ENCODE measurements at regions not wholly inside any gene's neighbourhood (a gene's known extent, or its start where the extent isn't known, plus 50 kb on each side); places are given as distances from the start of the nearest gene placed in this dataset.
"Not testable (repeated sequence)": the region's sequence is repeated elsewhere in the genome, so short reads cannot be mapped to it uniquely, and the experiment has no call there.

DNA sequence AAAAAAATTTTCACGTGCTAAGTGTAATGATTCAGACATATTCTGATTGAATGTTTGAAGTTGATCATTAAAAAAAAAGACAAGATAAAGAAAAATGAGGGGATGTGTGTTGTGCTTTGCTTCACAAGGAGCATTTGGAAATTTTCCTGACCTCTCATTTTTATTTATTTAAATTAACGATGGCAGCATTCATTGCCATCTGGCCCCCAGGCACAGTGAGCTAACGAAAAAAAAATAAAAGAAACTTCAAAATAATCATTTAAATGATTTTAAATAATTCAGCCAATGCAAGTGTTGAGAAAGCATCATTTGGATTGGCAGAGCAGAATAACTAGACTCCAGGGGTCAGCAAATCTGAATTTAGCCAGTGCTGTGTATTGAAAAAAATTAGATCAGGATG is 1037.2 kb downstream of the CDH11 start:
- Mint-ChIP-seq H3K27me3 (no peaks in the 10 kb centered on the region), H3K4me1 (no peaks in the 10 kb centered on the region), H3K36me3 (ENCODE audit: low read depth) (no peaks in the 10 kb centered on the region)

GRCh38 chr16:64083428-64084129 is 1038.3 kb downstream of the CDH11 start:
- Mint-ChIP-seq H3K36me3 (ENCODE audit: low read depth) (no peaks in the 10 kb centered on the region), H3K4me1 (no peaks in the 10 kb centered on the region), H3K9me3 (peaks cover 4% of the 10 kb centered on the region), H3K27ac (no peak overlapping the region), H3K27me3 (no peaks in the 10 kb centered on the region), H3K4me3 (no peak overlapping the region)
- no peak for DNase-seq
- CTCF ChIA-PET = no interaction called here
- POLR2A ChIA-PET = no interaction called here

More for the DNA sequence above, 1037.2 kb downstream of the CDH11 start:
- no peak overlapping the region for H3K4me3 Mint-ChIP-seq
- ChIA-PET POLR2A (no interaction called here), CTCF (no interaction called here)
- peaks cover 6% of the 10 kb centered on the region for H3K9me3 Mint-ChIP-seq
- DNase-seq = no peak
- H3K27ac Mint-ChIP-seq = no peak overlapping the region

DNA sequence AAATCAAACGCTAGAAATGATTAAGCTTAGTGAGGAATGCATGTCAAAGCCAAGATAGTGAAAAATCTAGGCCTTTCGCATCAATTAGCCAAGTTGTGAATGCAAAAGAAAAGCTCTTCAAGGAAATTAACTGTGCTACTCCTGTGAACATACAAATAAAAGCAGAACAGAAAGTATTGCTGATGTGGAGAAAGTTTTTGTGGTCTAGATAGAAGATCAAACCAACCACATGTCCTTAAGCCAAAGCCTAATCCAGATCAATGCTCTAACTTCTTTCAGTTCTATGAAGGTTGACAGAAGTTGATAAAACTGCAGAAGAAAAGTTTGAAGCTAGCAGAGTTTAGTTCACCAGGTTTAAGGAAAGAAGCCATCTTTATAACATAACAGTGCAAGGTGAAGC is 1044.6 kb downstream of the CDH11 start:
- Mint-ChIP-seq H3K27ac (no peak overlapping the region), H3K36me3 (ENCODE audit: low read depth) (no peaks in the 10 kb centered on the region), H3K9me3 (peaks cover 3% of the 10 kb centered on the region), H3K4me1 (no peaks in the 10 kb centered on the region), H3K4me3 (no peak overlapping the region), H3K27me3 (no peaks in the 10 kb centered on the region)
- DNase-seq = no peak
- ChIA-PET POLR2A (no interaction called here), CTCF (no interaction called here)

DNA sequence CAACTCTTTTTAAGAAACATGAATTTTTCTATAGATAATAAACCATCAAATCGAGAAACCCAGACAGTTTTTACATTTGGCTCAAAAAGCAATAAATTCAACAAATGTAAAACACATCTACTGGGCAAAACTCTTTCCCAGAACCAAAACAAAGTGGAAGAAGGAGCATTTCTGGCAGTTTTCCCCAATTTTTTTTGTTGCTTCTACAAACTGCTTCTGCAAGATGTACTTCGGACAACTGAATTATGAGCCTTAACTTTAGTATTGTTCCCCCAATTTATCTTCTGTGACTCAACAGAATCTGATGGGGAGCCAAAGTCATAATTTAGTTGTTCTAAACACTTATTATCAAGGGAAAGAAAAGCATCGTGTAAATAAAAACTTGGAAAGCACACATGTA is 1047.2 kb downstream of the CDH11 start:
- no peak overlapping the region for H3K27ac Mint-ChIP-seq
- no peaks in the 10 kb centered on the region for H3K4me1 Mint-ChIP-seq
- no peaks in the 10 kb centered on the region for H3K27me3 Mint-ChIP-seq
- H3K36me3 Mint-ChIP-seq (ENCODE audit: low read depth) = no peaks in the 10 kb centered on the region
- H3K9me3 Mint-ChIP-seq = peaks cover 8% of the 10 kb centered on the region
- H3K4me3 Mint-ChIP-seq = no peak overlapping the region
- POLR2A ChIA-PET = no interaction called here
- CTCF ChIA-PET = no interaction called here
- no peak for DNase-seq

DNA sequence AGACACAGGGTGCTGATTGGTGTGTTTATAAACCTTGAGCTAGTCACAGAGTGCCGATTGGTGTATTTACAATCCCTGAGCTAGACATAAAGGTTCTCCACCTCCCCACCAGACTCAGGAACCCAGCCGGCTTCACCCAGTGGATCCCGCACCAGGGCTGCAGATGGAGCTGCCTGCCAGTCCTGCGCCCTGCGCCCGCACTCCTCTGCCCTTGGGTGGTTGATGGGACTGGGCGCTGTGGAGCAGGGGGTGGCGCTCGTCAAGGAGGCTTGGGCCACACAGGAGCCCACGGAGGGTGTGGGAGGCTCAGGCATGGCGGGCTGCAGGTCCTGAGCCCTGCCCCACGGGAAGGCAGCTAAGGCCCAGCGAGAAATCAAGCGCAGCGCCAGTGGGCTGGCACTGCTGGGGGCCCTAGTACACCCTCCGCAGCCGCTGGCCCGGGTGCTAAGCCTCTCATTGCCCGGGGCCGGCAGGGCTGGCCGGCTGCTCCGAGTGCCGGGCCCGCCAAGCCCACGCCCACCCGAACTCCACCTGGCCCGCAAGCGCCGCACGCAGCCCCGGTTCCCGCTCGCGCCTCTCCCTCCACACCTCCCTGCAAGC is 1049.6 kb downstream of the CDH11 start:
- POLR2A ChIA-PET; H3K4me3 Mint-ChIP-seq; H3K27ac Mint-ChIP-seq; H3K4me1 Mint-ChIP-seq; DNase-seq; H3K36me3 Mint-ChIP-seq (ENCODE audit: low read depth); H3K27me3 Mint-ChIP-seq; CTCF ChIA-PET: not testable (repeated sequence)
- H3K9me3 Mint-ChIP-seq = peaks cover 17% of the 10 kb centered on the region

GRCh38 chr16:64065523-64065922 is 1056.3 kb downstream of the CDH11 start:
- Mint-ChIP-seq H3K36me3 (ENCODE audit: low read depth) (no peaks in the 10 kb centered on the region), H3K4me3 (no peak overlapping the region), H3K27me3 (no peaks in the 10 kb centered on the region), H3K27ac (no peak overlapping the region), H3K4me1 (no peaks in the 10 kb centered on the region), H3K9me3 (peaks cover 15% of the 10 kb centered on the region)
- CTCF ChIA-PET = no interaction called here
- DNase-seq = no peak
- POLR2A ChIA-PET = no interaction called here

DNA sequence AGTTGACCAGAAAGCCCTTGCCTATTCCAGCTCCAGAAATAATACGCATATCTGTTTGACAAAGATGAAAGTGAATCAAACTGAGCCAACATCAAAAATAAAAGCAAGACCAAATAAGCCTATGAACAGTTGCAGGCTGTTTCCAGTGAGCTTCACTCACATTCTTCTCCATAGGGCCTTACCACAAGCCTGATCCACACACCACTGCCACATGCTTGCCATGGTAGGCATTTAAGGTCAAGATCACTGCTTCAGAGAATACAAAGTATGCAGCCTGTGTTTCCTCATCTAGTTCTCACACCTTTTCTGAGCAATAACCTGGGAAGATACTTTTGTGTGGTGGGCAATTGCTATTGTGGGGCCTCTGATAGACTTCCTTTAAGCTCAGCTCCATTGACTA is 1060.2 kb downstream of the CDH11 start:
- no peak for DNase-seq
- H3K4me1 Mint-ChIP-seq = no peaks in the 10 kb centered on the region
- H3K4me3 Mint-ChIP-seq = no peak overlapping the region
- ChIA-PET CTCF (no interaction called here), POLR2A (interaction anchor here (0.6 kb wide), 1 partner anchor 56 kb away, joined by 14 read pairs; no protein-coding TSS in a partner anchor)
- no peak overlapping the region for H3K27ac Mint-ChIP-seq
- no peaks in the 10 kb centered on the region for H3K27me3 Mint-ChIP-seq
- no peaks in the 10 kb centered on the region for H3K36me3 Mint-ChIP-seq (ENCODE audit: low read depth)
- peaks cover 3% of the 10 kb centered on the region for H3K9me3 Mint-ChIP-seq

GRCh38 chr16:64060631-64061030 is 1061.2 kb downstream of the CDH11 start:
- Mint-ChIP-seq H3K36me3 (ENCODE audit: low read depth) (no peaks in the 10 kb centered on the region), H3K27me3 (no peaks in the 10 kb centered on the region), H3K4me1 (no peaks in the 10 kb centered on the region), H3K27ac (no peak overlapping the region), H3K9me3 (peaks cover 3% of the 10 kb centered on the region), H3K4me3 (no peak overlapping the region)
- DNase-seq = no peak
- ChIA-PET CTCF (no interaction called here), POLR2A (interaction anchor here (0.7 kb wide), 1 partner anchor 405 kb away, joined by 4 read pairs; no protein-coding TSS in a partner anchor)

DNA sequence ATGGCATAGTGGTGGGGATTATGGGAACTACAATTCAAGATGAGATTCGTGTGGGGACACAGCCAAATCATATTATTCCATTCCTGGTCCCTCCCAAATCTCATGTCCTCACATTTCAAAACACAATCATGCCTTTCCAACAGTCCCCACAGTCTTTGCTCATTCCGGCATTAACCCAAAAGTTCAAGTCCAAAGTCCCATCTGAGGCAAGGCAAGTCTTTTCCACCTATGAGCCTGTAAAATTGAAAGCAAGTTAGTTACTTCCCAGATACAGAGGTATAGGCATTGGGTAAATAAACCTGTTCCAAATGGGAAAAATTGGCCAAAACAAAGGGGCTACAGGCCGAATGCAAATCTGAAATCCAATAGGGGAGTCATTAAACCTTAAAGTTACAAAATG is 1063.2 kb downstream of the CDH11 start:
- ChIA-PET CTCF (no interaction called here), POLR2A (no interaction called here)
- Mint-ChIP-seq H3K4me1 (no peaks in the 10 kb centered on the region), H3K36me3 (ENCODE audit: low read depth) (no peaks in the 10 kb centered on the region), H3K4me3 (no peak overlapping the region), H3K27me3 (no peaks in the 10 kb centered on the region), H3K9me3 (no peaks in the 10 kb centered on the region), H3K27ac (no peak overlapping the region)
- DNase-seq = no peak

DNA sequence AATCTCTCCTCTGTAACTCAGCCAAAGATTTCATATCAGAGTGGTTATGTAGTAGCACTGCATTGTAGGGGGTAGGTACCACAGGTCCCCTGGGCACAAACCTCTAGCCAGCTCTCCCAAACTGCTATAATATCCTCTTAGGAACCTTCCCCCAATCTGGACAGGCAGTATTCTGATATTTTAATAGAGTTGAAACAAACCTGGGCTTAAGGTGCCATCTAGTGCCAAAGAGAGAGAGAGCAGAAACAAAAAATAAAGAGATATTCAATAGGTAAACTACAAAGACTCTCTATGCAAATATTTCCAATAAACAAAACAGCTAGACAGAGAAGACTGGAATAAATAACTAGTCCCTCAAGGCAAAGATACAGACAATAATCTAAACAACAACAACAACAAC is 1070.0 kb downstream of the CDH11 start:
- POLR2A ChIA-PET = no interaction called here

DNA sequence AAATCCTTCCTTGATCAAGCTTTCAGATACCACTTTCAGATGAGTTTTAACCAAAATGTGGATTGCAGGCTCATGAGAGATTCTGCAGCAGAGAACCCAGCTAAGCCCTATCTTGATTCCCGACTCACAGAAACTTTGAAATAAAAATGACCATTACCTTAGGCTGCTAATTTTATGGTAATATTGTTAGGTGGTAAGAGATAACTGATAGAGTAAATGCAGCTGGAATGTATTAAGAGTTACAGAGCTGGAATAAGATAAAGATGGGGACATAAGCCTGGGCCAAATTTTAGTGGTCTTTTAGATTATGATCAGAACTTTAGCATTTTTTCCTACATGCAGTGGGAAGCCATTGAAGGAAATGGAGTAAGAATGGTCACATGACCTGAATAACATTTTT is 1074.0 kb downstream of the CDH11 start:
- H3K27me3 Mint-ChIP-seq = no peaks in the 10 kb centered on the region
- H3K9me3 Mint-ChIP-seq = peaks cover 2% of the 10 kb centered on the region
- no peak overlapping the region for H3K27ac Mint-ChIP-seq
- no peak overlapping the region for H3K4me3 Mint-ChIP-seq
- H3K4me1 Mint-ChIP-seq = no peaks in the 10 kb centered on the region
- no peaks in the 10 kb centered on the region for H3K36me3 Mint-ChIP-seq (ENCODE audit: low read depth)
- ChIA-PET POLR2A (no interaction called here), CTCF (no interaction called here)
- DNase-seq = no peak

More for the DNA sequence above, 1070.0 kb downstream of the CDH11 start:
- H3K27ac Mint-ChIP-seq = no peak overlapping the region
- no peaks in the 10 kb centered on the region for H3K4me1 Mint-ChIP-seq
- CTCF ChIA-PET = no interaction called here
- H3K4me3 Mint-ChIP-seq = no peak overlapping the region
- no peaks in the 10 kb centered on the region for H3K27me3 Mint-ChIP-seq
- no peak for DNase-seq
- no peaks in the 10 kb centered on the region for H3K36me3 Mint-ChIP-seq (ENCODE audit: low read depth)
- H3K9me3 Mint-ChIP-seq = peaks cover 2% of the 10 kb centered on the region

DNA sequence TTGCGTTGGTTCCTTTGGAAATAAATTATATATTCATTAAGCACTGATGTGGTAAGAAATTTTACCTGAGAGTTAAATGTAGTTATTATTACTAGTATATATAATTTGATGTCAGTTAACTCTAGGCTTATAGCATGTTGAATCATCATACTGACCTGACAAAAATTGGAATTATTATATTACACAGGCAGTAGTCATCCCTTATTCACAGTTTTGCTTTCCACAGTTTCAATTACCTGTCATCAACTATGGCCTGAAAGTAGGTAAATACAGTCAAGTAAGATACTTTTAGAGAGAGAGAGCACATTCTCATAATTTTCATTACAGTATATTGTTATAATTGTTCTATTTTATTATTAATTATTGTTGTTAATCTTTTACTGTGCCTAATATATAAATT is 1074.7 kb downstream of the CDH11 start:
- Mint-ChIP-seq H3K9me3 (peaks cover 2% of the 10 kb centered on the region), H3K4me3 (no peak overlapping the region), H3K4me1 (no peaks in the 10 kb centered on the region), H3K27ac (no peak overlapping the region), H3K27me3 (no peaks in the 10 kb centered on the region), H3K36me3 (ENCODE audit: low read depth) (no peaks in the 10 kb centered on the region)
- ChIA-PET POLR2A (no interaction called here), CTCF (no interaction called here)
- DNase-seq = no peak

- no peak for DNase-seq
- no peaks in the 10 kb centered on the region for H3K27me3 Mint-ChIP-seq
- H3K4me1 Mint-ChIP-seq = no peaks in the 10 kb centered on the region
- H3K4me3 Mint-ChIP-seq = no peak overlapping the region
- no peaks in the 10 kb centered on the region for H3K36me3 Mint-ChIP-seq (ENCODE audit: low read depth)
- CTCF ChIA-PET = no interaction called here
- H3K27ac Mint-ChIP-seq = no peak overlapping the region
- H3K9me3 Mint-ChIP-seq = peaks cover 7% of the 10 kb centered on the region
- POLR2A ChIA-PET = no interaction called here
Measured at GRCh38 chr16:64035337-64035736, 1086.5 kb downstream of the CDH11 start.

DNA sequence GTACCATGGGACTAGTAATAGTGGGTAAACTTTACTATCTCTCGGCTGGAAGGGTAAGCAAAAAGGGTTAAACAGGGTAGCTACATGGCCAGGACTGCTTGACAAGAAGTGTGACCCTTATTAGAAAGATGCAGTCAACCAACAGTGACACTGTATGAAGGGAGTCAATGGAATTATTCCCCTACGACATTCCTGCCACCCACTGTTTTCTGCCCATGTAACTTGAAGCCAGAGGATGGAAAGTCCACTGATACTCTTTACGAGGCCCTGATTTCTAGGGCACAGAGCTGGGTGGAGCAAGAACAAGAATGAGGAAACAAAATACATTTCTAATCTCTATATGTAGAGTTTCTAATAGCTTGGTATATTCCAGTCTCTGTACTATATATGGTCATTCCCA is 1102.5 kb downstream of the CDH11 start:
- no peaks in the 10 kb centered on the region for H3K4me1 Mint-ChIP-seq
- no peak overlapping the region for H3K27ac Mint-ChIP-seq

More for the DNA sequence above, 1102.5 kb downstream of the CDH11 start:
- H3K9me3 Mint-ChIP-seq = peaks cover 5% of the 10 kb centered on the region
- ChIA-PET POLR2A (no interaction called here), CTCF (no interaction called here)
- H3K36me3 Mint-ChIP-seq (ENCODE audit: low read depth) = no peaks in the 10 kb centered on the region
- H3K4me3 Mint-ChIP-seq = no peak overlapping the region
- DNase-seq = no peak
- no peaks in the 10 kb centered on the region for H3K27me3 Mint-ChIP-seq
